ENCODE measurements at regions not wholly inside any gene's neighbourhood (a gene's known extent, or its start where the extent isn't known, plus 50 kb on each side); places are given as distances from the start of the nearest gene placed in this dataset.

DNA sequence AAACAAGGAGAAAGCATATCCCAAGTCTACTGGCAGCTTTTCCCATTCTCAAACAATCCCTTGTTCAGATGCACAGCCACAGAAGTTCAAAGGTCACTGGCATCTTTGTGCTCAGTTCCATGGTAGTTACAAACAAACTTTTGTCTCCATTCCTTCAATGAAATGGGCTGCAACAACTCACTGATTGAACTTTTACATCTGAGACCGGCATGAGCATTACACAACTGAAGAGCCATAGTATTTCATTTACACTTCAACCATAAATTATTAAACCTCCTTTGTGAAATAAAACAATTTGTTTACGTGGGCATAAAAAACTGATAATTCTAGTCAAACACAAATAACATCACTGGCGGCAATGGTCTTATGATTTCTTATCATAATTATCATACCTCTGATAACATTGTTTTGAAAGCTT, 67.8 kb upstream of the ARHGAP32 start:
- TF ChIP-seq, protein P1, sequence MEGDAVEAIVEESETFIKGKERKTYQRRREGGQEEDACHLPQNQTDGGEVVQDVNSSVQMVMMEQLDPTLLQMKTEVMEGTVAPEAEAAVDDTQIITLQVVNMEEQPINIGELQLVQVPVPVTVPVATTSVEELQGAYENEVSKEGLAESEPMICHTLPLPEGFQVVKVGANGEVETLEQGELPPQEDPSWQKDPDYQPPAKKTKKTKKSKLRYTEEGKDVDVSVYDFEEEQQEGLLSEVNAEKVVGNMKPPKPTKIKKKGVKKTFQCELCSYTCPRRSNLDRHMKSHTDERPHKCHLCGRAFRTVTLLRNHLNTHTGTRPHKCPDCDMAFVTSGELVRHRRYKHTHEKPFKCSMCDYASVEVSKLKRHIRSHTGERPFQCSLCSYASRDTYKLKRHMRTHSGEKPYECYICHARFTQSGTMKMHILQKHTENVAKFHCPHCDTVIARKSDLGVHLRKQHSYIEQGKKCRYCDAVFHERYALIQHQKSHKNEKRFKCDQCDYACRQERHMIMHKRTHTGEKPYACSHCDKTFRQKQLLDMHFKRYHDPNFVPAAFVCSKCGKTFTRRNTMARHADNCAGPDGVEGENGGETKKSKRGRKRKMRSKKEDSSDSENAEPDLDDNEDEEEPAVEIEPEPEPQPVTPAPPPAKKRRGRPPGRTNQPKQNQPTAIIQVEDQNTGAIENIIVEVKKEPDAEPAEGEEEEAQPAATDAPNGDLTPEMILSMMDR (IDR thresholded peaks at IDR 0.05; ENCODE audit: low read depth, low read length, poor library complexity, severe bottlenecking) = no peak
- no peak for TF ChIP-seq EZH2phosphoT487 (IDR thresholded peaks at IDR 0.05; ENCODE audit: borderline replicate concordance, low read length)
